ENCODE measurements at regions not wholly inside any gene's neighbourhood (a gene's known extent, or its start where the extent isn't known, plus 50 kb on each side); places are given as distances from the start of the nearest gene placed in this dataset.
"Not testable (repeated sequence)": the region's sequence is repeated elsewhere in the genome, so short reads cannot be mapped to it uniquely, and the experiment has no call there.

- DNase-seq (ENCODE audit: low read depth in 2 of 2) = no peak
Observed at GRCh38 chr11:106493751-106494150, 416.3 kb downstream of the AASDHPPT start.

- DNase-seq (ENCODE audit: low read depth in 2 of 2) = no peak
Observed at GRCh38 chr11:106495046-106495445, 417.6 kb downstream of the AASDHPPT start.

- DNase-seq (ENCODE audit: low read depth in 2 of 2) = no peak
Observed at GRCh38 chr11:106496677-106497076, 419.2 kb downstream of the AASDHPPT start.

GRCh38 chr11:106497321-106497720 is 419.9 kb downstream of the AASDHPPT start:
- no peak for DNase-seq (ENCODE audit: low read depth in 2 of 2)

- no peak for DNase-seq (ENCODE audit: low read depth in 2 of 2)
Observed at GRCh38 chr11:106497822-106498221, 420.4 kb downstream of the AASDHPPT start.

GRCh38 chr11:106503901-106504300 is 426.4 kb downstream of the AASDHPPT start:
- DNase-seq (ENCODE audit: low read depth in 2 of 2) = no peak

GRCh38 chr11:106507645-106508306 is 430.3 kb downstream of the AASDHPPT start:
- DNase-seq (ENCODE audit: low read depth in 2 of 2) = no peak

- no peak for DNase-seq (ENCODE audit: low read depth in 2 of 2)
Observed at GRCh38 chr11:106514706-106515105, 437.2 kb downstream of the AASDHPPT start.

- no peak for DNase-seq (ENCODE audit: low read depth in 2 of 2)
Observed at GRCh38 chr11:106517426-106517825, 440.0 kb downstream of the AASDHPPT start.

GRCh38 chr11:106520146-106520912 is 442.9 kb downstream of the AASDHPPT start:
- DNase-seq (ENCODE audit: low read depth in 2 of 2) = no peak

- no peak for DNase-seq (ENCODE audit: low read depth in 2 of 2)
Observed at GRCh38 chr11:106520920-106521319, 443.5 kb downstream of the AASDHPPT start.

- no peak for DNase-seq (ENCODE audit: low read depth in 2 of 2)
Observed at GRCh38 chr11:106523171-106523570, 445.7 kb downstream of the AASDHPPT start.

- no peak for DNase-seq (ENCODE audit: low read depth in 2 of 2)
Observed at GRCh38 chr11:106523921-106524320, 446.5 kb downstream of the AASDHPPT start.

GRCh38 chr11:106524436-106524835 is 447.0 kb downstream of the AASDHPPT start:
- no peak for DNase-seq (ENCODE audit: low read depth in 2 of 2)

GRCh38 chr11:106531648-106532047 is 454.2 kb downstream of the AASDHPPT start:
- DNase-seq (ENCODE audit: low read depth in 2 of 2) = not testable (repeated sequence)

GRCh38 chr11:106533046-106533445 is 455.6 kb downstream of the AASDHPPT start:
- DNase-seq (ENCODE audit: low read depth in 2 of 2) = no peak

GRCh38 chr11:106540001-106540400 is 462.5 kb downstream of the AASDHPPT start:
- DNase-seq (ENCODE audit: low read depth in 2 of 2) = no peak

GRCh38 chr11:106548406-106548805 is 469.9 kb downstream of the GUCY1A2 start:
- DNase-seq (ENCODE audit: low read depth in 2 of 2) = no peak

GRCh38 chr11:106551744-106552673 is 466.3 kb downstream of the GUCY1A2 start:
- no peak for DNase-seq (ENCODE audit: low read depth in 2 of 2)

- DNase-seq (ENCODE audit: low read depth in 2 of 2) = no peak
Observed at GRCh38 chr11:106552694-106553203, 465.5 kb downstream of the GUCY1A2 start.

- no peak for DNase-seq (ENCODE audit: low read depth in 2 of 2)
Observed at GRCh38 chr11:106553304-106553703, 465.0 kb downstream of the GUCY1A2 start.
